ENCODE measurements at regions not wholly inside any gene's neighbourhood (a gene's known extent, or its start where the extent isn't known, plus 50 kb on each side); places are given as distances from the start of the nearest gene placed in this dataset.

DNA sequence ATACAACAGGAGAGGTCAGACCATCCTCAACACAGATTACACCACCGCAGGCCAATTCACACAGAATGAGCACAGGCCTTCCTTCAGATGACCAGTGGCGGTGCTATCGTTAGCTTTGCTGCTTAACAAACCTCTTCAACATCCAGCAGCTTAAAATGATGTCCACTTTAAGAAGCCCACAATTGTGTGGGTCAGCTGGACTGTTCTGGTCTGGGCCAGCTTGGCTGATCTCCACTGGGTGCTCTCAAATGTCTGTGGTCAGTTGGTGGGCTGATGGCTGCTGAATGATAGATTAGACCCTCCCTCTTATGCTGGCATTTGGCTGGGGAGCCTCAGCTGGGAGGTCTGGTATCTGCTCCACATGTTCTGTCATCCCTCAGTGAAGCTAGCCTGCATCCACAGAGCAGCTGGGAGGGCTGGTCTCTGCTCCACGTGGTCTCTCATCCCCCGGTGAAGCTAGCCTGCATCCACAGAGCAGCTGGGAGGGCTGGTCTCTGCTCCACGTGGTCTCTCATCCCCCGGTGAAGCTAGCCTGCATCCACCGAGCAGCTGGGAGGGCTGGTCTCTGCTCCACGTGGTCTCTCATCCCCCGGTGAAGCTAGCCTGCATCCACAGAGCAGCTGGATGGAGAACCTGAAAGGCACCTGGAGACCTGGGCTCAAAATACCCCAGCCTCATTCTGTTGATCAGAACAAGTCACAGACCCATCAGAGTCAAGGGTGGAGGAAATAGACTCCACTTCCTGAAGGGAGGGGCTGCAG, 203.6 kb upstream of the DIO3 start:
- TF ChIP-seq, protein P1, sequence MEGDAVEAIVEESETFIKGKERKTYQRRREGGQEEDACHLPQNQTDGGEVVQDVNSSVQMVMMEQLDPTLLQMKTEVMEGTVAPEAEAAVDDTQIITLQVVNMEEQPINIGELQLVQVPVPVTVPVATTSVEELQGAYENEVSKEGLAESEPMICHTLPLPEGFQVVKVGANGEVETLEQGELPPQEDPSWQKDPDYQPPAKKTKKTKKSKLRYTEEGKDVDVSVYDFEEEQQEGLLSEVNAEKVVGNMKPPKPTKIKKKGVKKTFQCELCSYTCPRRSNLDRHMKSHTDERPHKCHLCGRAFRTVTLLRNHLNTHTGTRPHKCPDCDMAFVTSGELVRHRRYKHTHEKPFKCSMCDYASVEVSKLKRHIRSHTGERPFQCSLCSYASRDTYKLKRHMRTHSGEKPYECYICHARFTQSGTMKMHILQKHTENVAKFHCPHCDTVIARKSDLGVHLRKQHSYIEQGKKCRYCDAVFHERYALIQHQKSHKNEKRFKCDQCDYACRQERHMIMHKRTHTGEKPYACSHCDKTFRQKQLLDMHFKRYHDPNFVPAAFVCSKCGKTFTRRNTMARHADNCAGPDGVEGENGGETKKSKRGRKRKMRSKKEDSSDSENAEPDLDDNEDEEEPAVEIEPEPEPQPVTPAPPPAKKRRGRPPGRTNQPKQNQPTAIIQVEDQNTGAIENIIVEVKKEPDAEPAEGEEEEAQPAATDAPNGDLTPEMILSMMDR (IDR thresholded peaks at IDR 0.05; ENCODE audit: low read depth, low read length) = no peak
- Histone ChIP-seq H3K27me3 (no peaks in the 10 kb centered on the region), H3K36me3 (no peaks in the 10 kb centered on the region), H3K9me3 (peaks cover 3% of the 10 kb centered on the region), H3K4me3 (ENCODE audit: low read depth, low read length) (no peak overlapping the region), H3K4me1 (no peaks in the 10 kb centered on the region)
- no peak for DNase-seq

- Histone ChIP-seq H3K27me3 (no peaks in the 10 kb centered on the region), H3K9me3 (peaks cover 3% of the 10 kb centered on the region), H3K4me1 (no peaks in the 10 kb centered on the region), H3K36me3 (no peaks in the 10 kb centered on the region), H3K4me3 (ENCODE audit: low read depth, low read length) (no peak overlapping the region)
- TF ChIP-seq, protein P1 (IDR thresholded peaks at IDR 0.05; ENCODE audit: low read depth, low read length) = no peak
- DNase-seq = no peak
Observed at GRCh38 chr14:101358320-101359125, 202.8 kb upstream of the DIO3 start.

DNA sequence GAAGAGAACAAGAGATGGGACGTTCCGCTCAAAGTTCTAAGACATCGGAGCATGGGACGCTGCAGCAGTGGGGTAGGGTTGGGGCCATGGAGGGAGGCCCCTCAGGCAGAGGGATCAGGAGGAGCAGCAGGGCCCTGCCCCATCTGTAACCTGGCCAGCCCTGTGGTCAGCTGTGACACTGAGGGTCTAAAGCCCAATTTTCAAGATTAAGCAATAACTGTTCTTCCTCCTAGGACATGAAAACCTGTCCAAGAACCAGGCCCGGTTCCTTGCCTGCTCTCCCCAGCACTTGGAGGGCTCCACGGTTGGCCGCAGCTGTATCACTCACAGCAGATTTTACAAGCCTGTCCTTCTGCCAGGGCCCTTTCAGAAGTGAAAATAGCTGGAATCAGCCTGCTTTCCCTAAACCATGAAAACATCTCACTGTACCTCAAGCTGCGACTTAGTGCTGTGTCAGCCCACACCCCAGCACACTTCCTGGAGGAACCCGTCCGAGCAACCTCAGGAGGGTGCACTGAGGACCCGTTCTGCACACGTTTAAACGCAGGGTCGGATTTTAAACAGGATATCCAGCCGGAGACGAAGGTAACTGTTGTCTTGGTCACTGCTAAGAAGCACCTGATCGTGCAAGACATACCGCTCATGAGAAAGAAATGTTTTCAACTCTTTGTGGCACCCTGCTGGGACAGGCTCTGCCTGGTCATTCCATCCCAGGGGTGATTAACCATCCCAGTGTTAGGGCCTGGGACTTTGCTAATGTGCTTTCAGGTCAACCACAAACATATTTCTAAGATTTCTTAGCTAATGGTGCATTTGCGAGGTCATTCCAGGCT, 201.9 kb upstream of the DIO3 start:
- Histone ChIP-seq H3K9me3 (no peaks in the 10 kb centered on the region; the same call in 1 of the 2 replicates), H3K36me3 (no peaks in the 10 kb centered on the region), H3K4me3 (ENCODE audit: low read depth, low read length) (no peak overlapping the region), H3K27me3 (no peaks in the 10 kb centered on the region), H3K4me1 (no peaks in the 10 kb centered on the region)
- no peak for DNase-seq
- TF ChIP-seq, protein P1 (IDR thresholded peaks at IDR 0.05; ENCODE audit: low read depth, low read length) = no peak

DNA sequence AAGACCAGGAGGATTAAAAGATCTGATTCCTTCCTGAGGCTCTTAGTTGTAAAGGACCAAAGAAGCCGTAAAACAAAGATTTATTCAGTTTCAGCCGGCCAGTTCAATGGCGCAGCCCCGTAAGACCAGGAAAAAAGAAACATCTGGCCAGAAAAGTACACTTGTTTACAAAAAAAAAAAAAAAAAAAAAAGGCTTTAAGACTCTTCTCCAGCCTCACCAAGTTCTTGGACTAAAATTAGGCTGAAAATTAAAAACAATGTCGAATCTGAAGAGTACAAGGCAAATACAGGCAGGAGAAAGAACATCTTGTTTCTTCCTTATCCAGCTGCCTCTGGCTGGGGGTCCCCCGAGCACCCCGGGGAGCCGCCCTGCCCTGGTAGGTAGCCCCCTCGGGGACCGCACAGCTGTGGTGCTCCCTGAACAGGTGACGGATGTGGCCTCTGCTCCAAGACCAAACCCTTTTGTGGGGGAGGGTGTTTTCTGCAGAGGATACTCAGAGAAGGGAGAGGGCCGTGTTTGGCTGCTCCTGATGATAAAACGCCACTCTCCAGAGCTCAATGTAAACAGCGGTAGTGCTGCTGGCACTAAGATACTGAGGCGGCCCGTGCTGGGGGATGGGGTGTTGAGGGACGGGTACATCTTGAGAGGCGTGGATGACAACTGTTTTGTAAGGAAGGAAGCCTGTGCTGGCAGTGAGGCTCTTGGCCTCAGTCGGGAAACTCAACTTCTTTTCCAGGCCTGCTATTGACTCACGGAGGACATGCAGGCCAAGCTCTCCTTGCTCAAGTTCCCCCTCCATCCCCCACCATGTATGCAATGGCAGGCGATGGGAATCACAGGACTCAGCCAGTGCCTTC, 201.0 kb upstream of the DIO3 start:
- TF ChIP-seq, protein P1 (IDR thresholded peaks at IDR 0.05; ENCODE audit: low read depth, low read length) = no peak
- Histone ChIP-seq H3K4me3 (ENCODE audit: low read depth, low read length) (no peak overlapping the region), H3K4me1 (no peaks in the 10 kb centered on the region), H3K27me3 (no peaks in the 10 kb centered on the region), H3K36me3 (no peaks in the 10 kb centered on the region), H3K9me3 (no peaks in the 10 kb centered on the region; the same call in 1 of the 2 replicates)
- DNase-seq = no peak

DNA sequence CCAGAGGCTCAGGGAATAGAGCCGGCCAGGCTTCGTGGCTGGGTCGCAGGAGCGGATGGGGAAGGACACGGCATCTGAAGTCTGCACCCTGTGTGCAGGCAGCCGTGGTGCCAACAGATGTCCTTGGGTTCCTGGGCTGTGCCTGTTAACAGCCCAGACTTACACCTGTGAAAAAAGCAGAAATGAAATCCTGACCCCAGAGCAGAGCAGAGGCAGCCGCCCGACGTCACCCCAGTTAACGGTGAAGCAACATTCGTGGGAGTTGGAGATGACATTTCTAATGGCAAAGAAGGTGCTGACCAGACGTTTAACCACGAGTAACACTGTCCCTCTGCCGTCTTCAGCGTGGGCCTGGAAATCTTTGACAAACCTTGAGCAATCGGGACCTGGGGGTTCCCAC, 200.3 kb upstream of the DIO3 start:
- TF ChIP-seq, protein P1 (IDR thresholded peaks at IDR 0.05; ENCODE audit: low read depth, low read length) = no peak

More for the DNA sequence above, 200.3 kb upstream of the DIO3 start:
- no peaks in the 10 kb centered on the region; the same call in 1 of the 2 replicates for H3K9me3 ChIP-seq
- H3K27me3 ChIP-seq = no peaks in the 10 kb centered on the region
- no peak for DNase-seq
- no peak overlapping the region for H3K4me3 ChIP-seq (ENCODE audit: low read depth, low read length)
- H3K36me3 ChIP-seq = no peaks in the 10 kb centered on the region
- no peaks in the 10 kb centered on the region; the same call in 1 of the 2 replicates for H3K4me1 ChIP-seq

Measured in BE2C (cell line).